ENCODE measurements at regions not wholly inside any gene's neighbourhood (a gene's known extent, or its start where the extent isn't known, plus 50 kb on each side); places are given as distances from the start of the nearest gene placed in this dataset.

GRCh38 chr7:84589012-84589411 lies 394.4 kb upstream of the SEMA3A start:
- no peak overlapping the region for H3K18ac ChIP-seq (ENCODE audit: low read length)
- H3K27me3 ChIP-seq (ENCODE audit: control insufficient read depth in 3 of 3, insufficient read depth in 3 of 3, low read depth in 1 of 3, low read length in 3 of 3), result no peaks in the 10 kb centered on the region
- WGBS, 2 donors (ENCODE audit: extremely low coverage in 2 of 2, insufficient read length in 2 of 2, insufficient replicate concordance in 1 of 2), result no CpG with 5 or more reads among the region's 4 CpGs
- no peaks in the 10 kb centered on the region for H3K79me1 ChIP-seq (ENCODE audit: low read depth, low read length)
- no peak overlapping the region for H3K4me2 ChIP-seq (ENCODE audit: insufficient read depth, low read length, poor library complexity, severe bottlenecking)
- H2BK5ac ChIP-seq (ENCODE audit: low read length), result no peak overlapping the region
- H3K14ac ChIP-seq (ENCODE audit: low read length), result no peak overlapping the region
- H2BK15ac ChIP-seq (ENCODE audit: low read length), result no peak overlapping the region
- no peak overlapping the region for H3K23ac ChIP-seq (ENCODE audit: low read depth, low read length, poor library complexity)
- no peak overlapping the region for H3K4me3 ChIP-seq (ENCODE audit: low read length in 2 of 2)
- H3K27ac ChIP-seq (replicated peaks; ENCODE audit: low read length), result no peak overlapping the region
- H2BK12ac ChIP-seq (ENCODE audit: low read length), result no peak overlapping the region
- H3K9ac ChIP-seq (ENCODE audit: low read depth, low read length, poor library complexity), result no peak overlapping the region
- H4K91ac ChIP-seq (ENCODE audit: low read depth, low read length, poor library complexity), result no peak overlapping the region
- no peaks in the 10 kb centered on the region for H3K36me3 ChIP-seq (replicated peaks in 1 of 2; ENCODE audit: control insufficient read depth in 2 of 2, insufficient read depth in 2 of 2, low read length in 2 of 2)
- H2AFZ ChIP-seq (ENCODE audit: low read length), result no peak overlapping the region
- no peak overlapping the region for H3K4ac ChIP-seq (ENCODE audit: low read length)
- no peak overlapping the region for H2BK120ac ChIP-seq (ENCODE audit: low read depth, low read length)
- no peak overlapping the region for H2AK5ac ChIP-seq (ENCODE audit: low read depth, low read length)
- H3K9me3 ChIP-seq (replicated peaks in 1 of 2; ENCODE audit: control insufficient read depth in 2 of 2, insufficient read depth in 1 of 2, low read depth in 1 of 2, low read length in 2 of 2), result no peaks in the 10 kb centered on the region
- H4K8ac ChIP-seq (ENCODE audit: low read depth, low read length), result no peak overlapping the region
- DNase-seq (ENCODE audit: low spot score), result no peak
- peaks cover 0 to 1% of the 10 kb centered on the region in 2 donors for H3K4me1 ChIP-seq (ENCODE audit: control insufficient read depth in 2 of 2, insufficient read depth in 1 of 2, low read depth in 1 of 2, low read length in 2 of 2)

GRCh38 chr7:84583331-84583730 lies 388.7 kb upstream of the SEMA3A start:
- Histone ChIP-seq H3K23ac (ENCODE audit: low read depth, low read length, poor library complexity) (no peak overlapping the region), H2BK5ac (ENCODE audit: low read length) (no peak overlapping the region), H4K8ac (ENCODE audit: low read depth, low read length) (no peak overlapping the region), H2BK15ac (ENCODE audit: low read length) (no peak overlapping the region), H2BK12ac (ENCODE audit: low read length) (no peak overlapping the region), H3K27ac (replicated peaks; ENCODE audit: low read length) (no peak overlapping the region), H2BK120ac (ENCODE audit: low read depth, low read length) (no peak overlapping the region), H3K27me3 (ENCODE audit: control insufficient read depth in 3 of 3, insufficient read depth in 3 of 3, low read depth in 1 of 3, low read length in 3 of 3) (no peaks in the 10 kb centered on the region), H3K4me1 (ENCODE audit: control insufficient read depth in 2 of 2, insufficient read depth in 1 of 2, low read depth in 1 of 2, low read length in 2 of 2) (peaks cover 0 to 1% of the 10 kb centered on the region in 2 donors), H3K18ac (ENCODE audit: low read length) (no peak overlapping the region), H3K14ac (ENCODE audit: low read length) (no peak overlapping the region), H3K9ac (ENCODE audit: low read depth, low read length, poor library complexity) (no peak overlapping the region), H2AK5ac (ENCODE audit: low read depth, low read length) (no peak overlapping the region), H3K4me2 (ENCODE audit: insufficient read depth, low read length, poor library complexity, severe bottlenecking) (no peak overlapping the region), H3K9me3 (replicated peaks in 1 of 2; ENCODE audit: control insufficient read depth in 2 of 2, insufficient read depth in 1 of 2, low read depth in 1 of 2, low read length in 2 of 2) (no peaks in the 10 kb centered on the region), H3K36me3 (replicated peaks in 1 of 2; ENCODE audit: control insufficient read depth in 2 of 2, insufficient read depth in 2 of 2, low read length in 2 of 2) (no peaks in the 10 kb centered on the region), H3K4me3 (ENCODE audit: low read length in 2 of 2) (no peak overlapping the region), H4K91ac (ENCODE audit: low read depth, low read length, poor library complexity) (no peak overlapping the region), H2AFZ (ENCODE audit: low read length) (no peak overlapping the region), H3K79me1 (ENCODE audit: low read depth, low read length) (no peaks in the 10 kb centered on the region), H3K4ac (ENCODE audit: low read length) (no peak overlapping the region)
- no peak for DNase-seq (ENCODE audit: low spot score)
- WGBS, 2 donors (ENCODE audit: extremely low coverage in 2 of 2, insufficient read length in 2 of 2, insufficient replicate concordance in 1 of 2), result no CpG with 5 or more reads among the region's 4 CpGs

- H2BK12ac ChIP-seq (ENCODE audit: low read length), result no peak overlapping the region
- no peak overlapping the region for H3K14ac ChIP-seq (ENCODE audit: low read length)
- H3K9ac ChIP-seq (ENCODE audit: low read depth, low read length, poor library complexity), result no peak overlapping the region
- H3K79me1 ChIP-seq (ENCODE audit: low read depth, low read length), result no peaks in the 10 kb centered on the region
- no peak overlapping the region for H3K4me2 ChIP-seq (ENCODE audit: insufficient read depth, low read length, poor library complexity, severe bottlenecking)
- no peaks in the 10 kb centered on the region for H3K27me3 ChIP-seq (ENCODE audit: control insufficient read depth in 3 of 3, insufficient read depth in 3 of 3, low read depth in 1 of 3, low read length in 3 of 3)
- H4K91ac ChIP-seq (ENCODE audit: low read depth, low read length, poor library complexity), result no peak overlapping the region
- H3K4me3 ChIP-seq (ENCODE audit: low read length in 2 of 2), result no peak overlapping the region
- peaks cover 0 to 1% of the 10 kb centered on the region in 2 donors for H3K4me1 ChIP-seq (ENCODE audit: control insufficient read depth in 2 of 2, insufficient read depth in 1 of 2, low read depth in 1 of 2, low read length in 2 of 2)
- H3K18ac ChIP-seq (ENCODE audit: low read length), result no peak overlapping the region
- H4K8ac ChIP-seq (ENCODE audit: low read depth, low read length), result no peak overlapping the region
- DNase-seq (ENCODE audit: low spot score), result no peak
- WGBS, 2 donors (ENCODE audit: extremely low coverage in 2 of 2, insufficient read length in 2 of 2, insufficient replicate concordance in 1 of 2), result no CpG with 5 or more reads among the region's 3 CpGs
- no peak overlapping the region for H2BK120ac ChIP-seq (ENCODE audit: low read depth, low read length)
- no peak overlapping the region for H3K23ac ChIP-seq (ENCODE audit: low read depth, low read length, poor library complexity)
- H2AFZ ChIP-seq (ENCODE audit: low read length), result no peak overlapping the region
- H3K9me3 ChIP-seq (replicated peaks in 1 of 2; ENCODE audit: control insufficient read depth in 2 of 2, insufficient read depth in 1 of 2, low read depth in 1 of 2, low read length in 2 of 2), result no peaks in the 10 kb centered on the region
- no peak overlapping the region for H2BK15ac ChIP-seq (ENCODE audit: low read length)
- no peak overlapping the region for H3K27ac ChIP-seq (replicated peaks; ENCODE audit: low read length)
- H3K36me3 ChIP-seq (replicated peaks in 1 of 2; ENCODE audit: control insufficient read depth in 2 of 2, insufficient read depth in 2 of 2, low read length in 2 of 2), result no peaks in the 10 kb centered on the region
- no peak overlapping the region for H2AK5ac ChIP-seq (ENCODE audit: low read depth, low read length)
- no peak overlapping the region for H2BK5ac ChIP-seq (ENCODE audit: low read length)
- no peak overlapping the region for H3K4ac ChIP-seq (ENCODE audit: low read length)
These were observed 388.2 kb upstream of the SEMA3A start for GRCh38 chr7:84582747-84583146.

GRCh38 chr7:84578825-84579224 lies 384.2 kb upstream of the SEMA3A start:
- no peak overlapping the region for H3K4me3 ChIP-seq (ENCODE audit: low read length in 2 of 2)
- H3K9me3 ChIP-seq (replicated peaks in 1 of 2; ENCODE audit: control insufficient read depth in 2 of 2, insufficient read depth in 1 of 2, low read depth in 1 of 2, low read length in 2 of 2), result no peaks in the 10 kb centered on the region
- no peak overlapping the region for H3K18ac ChIP-seq (ENCODE audit: low read length)
- H3K27me3 ChIP-seq (ENCODE audit: control insufficient read depth in 3 of 3, insufficient read depth in 3 of 3, low read depth in 1 of 3, low read length in 3 of 3), result no peaks in the 10 kb centered on the region
- no peak overlapping the region for H3K23ac ChIP-seq (ENCODE audit: low read depth, low read length, poor library complexity)
- no peak overlapping the region for H2BK15ac ChIP-seq (ENCODE audit: low read length)
- no peak overlapping the region for H4K91ac ChIP-seq (ENCODE audit: low read depth, low read length, poor library complexity)
- no peak overlapping the region for H3K27ac ChIP-seq (replicated peaks; ENCODE audit: low read length)
- H3K79me1 ChIP-seq (ENCODE audit: low read depth, low read length), result no peaks in the 10 kb centered on the region
- no peak overlapping the region for H4K8ac ChIP-seq (ENCODE audit: low read depth, low read length)
- H2AK5ac ChIP-seq (ENCODE audit: low read depth, low read length), result no peak overlapping the region
- H3K4me1 ChIP-seq (ENCODE audit: control insufficient read depth in 2 of 2, insufficient read depth in 1 of 2, low read depth in 1 of 2, low read length in 2 of 2), result no peaks in the 10 kb centered on the region
- no peak overlapping the region for H2AFZ ChIP-seq (ENCODE audit: low read length)
- no peak overlapping the region for H2BK120ac ChIP-seq (ENCODE audit: low read depth, low read length)
- H3K14ac ChIP-seq (ENCODE audit: low read length), result no peak overlapping the region
- no peak for DNase-seq (ENCODE audit: low spot score)
- no peak overlapping the region for H3K9ac ChIP-seq (ENCODE audit: low read depth, low read length, poor library complexity)
- H3K36me3 ChIP-seq (replicated peaks in 1 of 2; ENCODE audit: control insufficient read depth in 2 of 2, insufficient read depth in 2 of 2, low read length in 2 of 2), result no peaks in the 10 kb centered on the region
- H3K4me2 ChIP-seq (ENCODE audit: insufficient read depth, low read length, poor library complexity, severe bottlenecking), result no peak overlapping the region
- H2BK12ac ChIP-seq (ENCODE audit: low read length), result no peak overlapping the region
- H3K4ac ChIP-seq (ENCODE audit: low read length), result no peak overlapping the region
- H2BK5ac ChIP-seq (ENCODE audit: low read length), result no peak overlapping the region
- no CpG with 5 or more reads among the region's 3 CpGs for WGBS, 2 donors (ENCODE audit: extremely low coverage in 2 of 2, insufficient read length in 2 of 2, insufficient replicate concordance in 1 of 2)

Measured in neuronal stem cell (in vitro differentiated cells).